HL-60/S4 treated with retinoic acid at 250 ng/mL for 4 days and 3 days (cell line): ENCODE measurements at regions not wholly inside any gene's neighbourhood (a gene's known extent, or its start where the extent isn't known, plus 50 kb on each side); places are given as distances from the start of the nearest gene placed in this dataset.

ENCODE experiments used
- in situ Hi-C: fragments of 300-500 bp; cut with MboI; formaldehyde crosslinking; loops from 2 replicates; pipeline ENCODE4 v1.7.0; 2022; ENCODE audit warnings: low sequenced_read_pairs

DNA sequence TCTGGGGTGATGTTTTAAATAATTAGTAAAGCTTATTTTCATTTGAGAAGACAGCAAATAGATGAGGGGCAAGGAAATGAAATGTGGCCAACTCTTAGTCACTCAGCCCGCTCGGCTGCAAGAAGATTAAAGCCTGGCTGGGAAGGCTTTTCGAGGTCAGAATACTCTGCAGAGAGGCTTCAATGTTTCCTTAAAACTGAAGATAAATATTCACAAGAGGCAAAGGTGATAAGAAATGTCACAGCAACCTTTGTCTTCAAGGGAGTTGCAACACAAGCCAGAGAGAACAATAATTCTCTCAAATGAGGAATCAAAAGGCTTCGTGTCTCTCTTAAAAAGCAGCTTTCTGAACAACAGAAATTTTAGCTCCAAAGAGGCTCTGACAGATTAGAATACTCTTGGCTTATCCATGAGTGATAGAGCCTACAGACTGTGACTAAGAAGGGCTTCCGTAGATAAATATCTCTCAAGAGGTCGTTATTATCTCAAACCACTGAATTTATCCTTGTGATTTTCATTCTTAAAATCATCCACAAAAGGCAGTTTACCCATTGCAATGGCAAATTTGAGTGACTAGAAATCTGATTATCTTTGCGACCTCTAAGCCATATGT, 92.5 kb downstream of the KLF6 start:
- in situ Hi-C loops = no loop called here

DNA sequence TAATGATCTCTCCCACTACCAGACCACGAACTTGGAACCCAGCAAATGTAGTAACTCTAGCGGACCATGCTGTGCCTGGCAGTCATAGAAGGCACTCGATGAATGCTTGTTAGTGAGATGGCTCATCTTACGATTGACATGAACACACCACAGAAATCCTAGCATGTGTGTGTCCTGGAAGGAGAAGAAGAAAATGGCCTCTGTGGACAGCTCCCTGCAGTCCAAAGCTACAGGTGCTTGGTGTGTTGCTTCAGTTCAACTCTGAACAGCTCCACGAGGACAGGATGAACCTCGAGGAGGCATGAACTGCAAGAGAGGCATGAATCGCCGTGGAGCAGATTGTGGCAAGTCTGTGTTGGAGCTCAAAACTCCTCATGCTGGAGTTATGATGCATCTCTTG, 93.5 kb downstream of the KLF6 start:
- in situ Hi-C loops = no loop called here

DNA sequence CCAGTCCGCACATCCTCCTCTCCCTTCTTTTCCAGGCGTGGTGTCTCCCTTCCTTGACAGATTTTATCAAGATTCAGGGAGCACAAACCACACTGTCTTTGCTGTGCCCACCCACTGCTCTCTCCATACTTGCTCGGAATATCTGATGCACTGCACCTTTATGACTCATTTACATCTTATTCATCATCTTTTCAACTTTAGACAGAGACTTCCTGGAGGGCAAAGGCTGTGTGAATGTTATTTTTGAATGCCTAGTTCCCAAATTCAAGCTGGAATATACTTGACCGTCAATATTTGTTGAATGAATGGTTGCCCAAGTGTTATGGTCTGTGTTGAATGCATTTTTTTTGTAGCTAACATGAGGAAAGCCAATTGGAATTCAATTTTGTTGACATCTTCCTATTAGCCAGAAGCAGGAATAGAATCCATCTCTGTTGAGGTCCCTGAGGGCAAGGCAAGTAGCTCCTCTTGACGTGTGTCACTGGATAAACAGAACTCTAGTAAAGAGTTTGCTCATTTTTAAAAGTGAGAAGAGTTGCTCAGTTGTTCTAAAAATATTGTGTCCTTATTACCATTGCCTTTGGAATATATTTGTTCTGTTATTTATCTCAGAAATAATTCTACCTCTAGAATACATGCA, 95.0 kb downstream of the KLF6 start:
- in situ Hi-C loops = no loop called here

DNA sequence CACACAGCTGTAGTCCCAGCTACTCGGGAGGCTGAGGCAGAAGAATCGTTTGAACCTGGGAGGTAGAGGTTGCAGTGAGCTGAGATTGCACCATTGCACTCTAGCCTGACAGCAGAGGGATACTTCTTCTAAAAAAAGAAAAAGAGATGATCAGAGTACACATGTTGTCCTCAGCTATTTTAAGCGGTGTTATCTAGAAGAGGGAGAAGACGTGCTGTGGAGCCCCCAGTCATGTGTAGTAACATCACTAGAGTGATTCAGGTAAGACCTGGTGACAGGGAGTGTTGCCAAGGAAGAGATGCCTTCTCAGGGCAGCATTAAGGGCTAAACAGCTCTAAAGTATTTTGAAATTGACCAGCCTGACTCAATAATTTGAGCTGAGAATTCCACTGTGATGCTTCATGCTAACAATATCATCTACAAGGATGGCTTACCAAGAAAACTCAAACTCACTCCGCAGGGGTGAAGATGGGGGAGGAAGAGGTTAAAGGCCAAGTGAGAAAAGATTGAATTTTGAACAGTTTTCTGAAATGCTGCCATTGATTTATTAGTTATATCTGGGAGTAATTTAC, 97.4 kb downstream of the KLF6 start:
- in situ Hi-C loops = no loop called here

DNA sequence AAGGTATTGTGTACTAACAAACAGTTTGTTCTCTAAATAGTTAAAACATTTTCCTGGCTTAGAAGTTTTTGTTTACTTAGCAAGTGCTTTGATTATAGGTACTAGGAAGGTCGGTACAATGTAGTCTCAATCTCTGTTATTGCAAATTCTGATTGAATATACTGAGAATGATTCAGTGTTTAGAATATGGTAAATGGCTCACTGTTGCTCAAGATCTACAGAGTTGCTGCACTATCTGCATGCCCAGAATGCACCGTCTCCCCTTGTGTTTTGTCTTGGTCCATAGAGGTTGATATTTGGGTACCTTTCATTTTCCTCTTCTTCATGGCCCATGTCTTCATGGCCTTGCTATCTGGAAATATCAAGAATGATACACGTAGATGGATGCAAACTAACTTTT, 99.6 kb downstream of the KLF6 start:
- in situ Hi-C loops = no loop called here

DNA sequence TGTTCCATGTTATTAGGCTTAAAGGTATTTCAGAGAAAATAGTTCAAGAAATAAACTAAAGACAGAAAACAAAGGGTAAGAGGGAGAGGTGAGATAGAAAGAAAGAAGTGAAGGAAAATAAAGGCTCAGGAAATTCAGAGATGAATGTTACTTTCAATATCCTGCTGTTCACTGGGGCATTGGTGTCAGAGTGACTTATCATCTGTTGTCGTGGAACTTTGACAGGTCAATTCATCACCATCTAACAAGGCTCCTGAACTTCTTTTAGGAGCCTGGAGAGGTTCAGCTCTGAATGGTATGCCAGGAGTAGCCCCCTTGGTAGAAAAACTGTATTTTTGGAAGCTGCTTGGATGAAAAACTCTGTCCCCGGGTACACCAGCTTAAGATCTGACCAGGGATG, 100.1 kb downstream of the KLF6 start:
- in situ Hi-C loops = no loop called here

DNA sequence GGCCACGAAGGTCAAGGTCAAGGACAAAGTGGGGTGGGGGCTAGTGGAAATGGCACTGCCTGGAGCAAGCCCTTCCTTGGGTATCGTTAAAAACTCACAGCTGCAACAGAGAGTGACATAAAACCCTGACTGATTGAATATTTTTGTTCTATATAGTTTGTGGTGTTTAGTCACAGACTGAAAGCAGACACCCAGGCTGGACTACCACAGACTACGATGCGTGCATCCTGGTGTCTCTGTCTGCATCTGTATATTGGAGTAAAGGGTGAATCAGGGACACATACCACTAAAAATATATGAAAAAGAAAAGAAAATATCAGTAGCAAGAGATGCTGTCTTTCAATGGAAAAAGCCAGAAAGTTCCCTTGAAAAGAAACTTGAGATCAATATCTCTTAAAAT, 101.4 kb downstream of the KLF6 start:
- in situ Hi-C loops = no loop called here

DNA sequence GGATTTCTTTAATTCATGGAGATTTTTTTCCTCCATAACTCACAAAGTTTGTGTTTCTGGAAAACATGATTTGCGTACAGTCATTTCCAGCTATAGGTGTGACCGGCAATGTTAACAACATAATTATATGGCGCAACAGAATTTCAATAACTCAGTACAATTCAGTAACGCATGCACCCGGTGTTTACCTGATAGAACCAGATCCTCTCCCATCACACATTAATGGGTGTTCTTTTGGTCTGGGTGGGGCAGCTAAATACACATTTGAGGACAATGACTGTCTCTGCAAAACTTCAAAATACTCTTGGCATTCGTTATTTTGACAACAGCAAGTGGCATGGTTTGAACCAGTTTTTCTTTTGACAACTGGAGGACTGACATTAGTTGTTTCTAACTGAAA, 102.3 kb downstream of the KLF6 start:
- in situ Hi-C loops = no loop called here

DNA sequence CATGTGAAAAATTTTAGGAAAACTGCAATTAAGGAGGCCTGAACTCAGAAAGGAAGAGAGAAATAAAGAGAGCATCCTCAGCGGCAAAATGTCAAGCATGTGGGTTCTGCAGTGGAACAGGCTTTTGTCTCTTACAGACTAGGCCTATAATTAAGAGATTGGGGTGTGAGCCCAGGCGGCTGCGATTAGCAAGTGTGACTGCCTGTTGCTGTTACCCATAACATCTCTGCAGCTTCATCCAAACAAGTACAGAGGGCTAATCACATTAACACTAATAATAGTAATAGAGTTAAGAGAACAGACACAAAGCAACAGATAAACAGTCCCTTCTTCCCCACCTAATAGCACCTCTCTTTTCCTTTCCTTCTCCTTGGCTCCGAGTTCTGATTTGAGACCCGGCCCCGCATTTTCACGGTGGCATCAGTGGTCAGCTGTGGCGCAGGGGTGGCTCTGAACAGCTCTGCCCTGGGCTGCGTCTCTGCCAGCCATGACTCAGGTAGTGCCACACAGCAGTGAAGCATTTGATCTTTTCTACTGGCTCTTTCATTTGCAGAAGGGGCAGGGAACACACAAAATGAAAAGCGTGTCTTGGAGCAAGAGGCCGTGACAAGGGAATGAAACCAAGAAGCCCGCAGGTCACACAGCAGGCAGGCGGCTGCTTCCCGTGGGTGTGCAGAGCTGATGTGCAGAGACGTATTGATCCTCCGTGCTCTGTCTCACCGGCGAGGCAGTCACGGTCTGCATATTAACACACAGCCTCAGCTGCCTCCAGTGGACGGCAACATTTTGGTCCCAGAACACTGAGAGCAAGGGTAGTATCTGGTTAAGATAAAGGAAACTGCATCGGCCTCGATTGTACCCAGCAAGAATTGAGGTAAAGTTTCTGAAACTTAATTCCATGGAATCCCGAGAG, 103.1 kb downstream of the KLF6 start:
- in situ Hi-C loops = no loop called here

DNA sequence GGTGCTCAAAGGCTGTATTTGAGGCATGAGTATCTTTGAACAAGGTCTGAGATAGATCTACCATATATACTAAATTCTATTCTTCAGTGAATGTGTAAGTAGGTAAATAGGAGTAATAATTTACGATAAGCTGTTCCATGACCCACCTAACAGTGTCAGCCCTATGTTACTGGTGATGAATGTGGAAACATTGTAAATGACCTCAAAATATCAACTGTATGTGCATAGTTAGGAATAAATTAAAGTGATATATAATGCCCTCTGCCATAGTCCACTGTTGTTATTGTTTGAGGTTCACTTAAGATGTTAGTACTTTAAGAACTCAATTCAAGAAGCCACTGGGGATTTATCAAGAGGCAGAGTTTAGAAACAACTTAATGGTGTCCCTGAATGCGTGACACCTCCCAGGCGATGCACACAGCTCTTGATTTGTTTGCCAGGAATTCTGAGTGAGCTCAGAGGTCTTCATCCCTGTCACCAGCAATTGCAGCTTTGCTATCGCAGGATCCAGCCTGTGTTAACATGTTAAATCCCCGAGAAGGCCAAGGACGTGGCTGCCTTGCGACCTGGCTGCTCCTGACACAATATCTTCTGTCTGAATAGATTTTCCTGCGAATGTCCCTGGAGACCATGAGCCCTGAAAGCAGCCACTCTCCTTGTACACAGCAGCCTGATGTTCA, 104.9 kb downstream of the KLF6 start:
- in situ Hi-C loops = no loop called here

DNA sequence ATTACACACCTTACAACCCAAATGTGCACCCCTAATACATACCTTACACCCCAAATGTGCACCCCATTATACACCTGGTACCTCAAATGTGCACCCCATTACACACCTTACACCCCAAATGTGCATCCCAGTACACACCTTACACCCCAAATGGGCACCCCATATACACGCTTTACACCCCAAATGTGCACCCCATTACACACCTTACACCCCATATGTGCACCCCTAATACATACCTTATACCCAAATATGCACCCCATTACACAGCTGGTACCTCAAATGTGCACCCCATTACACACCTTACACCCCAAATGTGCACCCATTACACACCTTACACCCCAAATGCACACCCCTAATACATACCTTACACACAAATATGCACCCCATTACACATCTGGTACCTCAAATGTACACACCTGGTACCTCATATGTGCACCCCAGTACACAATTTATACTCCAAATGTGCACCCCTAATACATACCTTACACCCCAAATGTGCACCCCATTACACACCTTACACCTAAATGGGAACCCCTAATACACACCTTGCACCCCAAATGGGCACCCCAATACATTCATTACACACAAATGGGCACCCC, 106.3 kb downstream of the KLF6 start:
- in situ Hi-C loops = no loop called here

DNA sequence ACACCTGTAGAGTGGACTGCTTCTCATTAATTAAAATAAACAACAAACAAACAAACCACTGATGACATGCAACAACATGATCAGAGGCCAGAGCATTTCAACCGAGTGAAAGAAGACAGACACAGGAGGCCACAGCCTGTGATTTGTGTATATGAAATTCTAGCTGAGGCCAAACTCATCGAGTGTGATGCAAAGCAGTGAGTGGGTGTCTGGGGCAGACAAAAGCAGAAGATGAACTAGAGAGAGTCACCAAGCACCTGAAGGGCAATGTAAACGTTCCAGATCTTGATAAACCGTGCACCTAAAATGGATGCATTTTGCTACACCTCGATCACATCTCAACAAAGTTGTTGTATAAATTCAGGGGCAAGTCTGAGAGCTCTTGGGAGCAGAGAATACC, 108.4 kb downstream of the KLF6 start:
- in situ Hi-C loops = no loop called here

DNA sequence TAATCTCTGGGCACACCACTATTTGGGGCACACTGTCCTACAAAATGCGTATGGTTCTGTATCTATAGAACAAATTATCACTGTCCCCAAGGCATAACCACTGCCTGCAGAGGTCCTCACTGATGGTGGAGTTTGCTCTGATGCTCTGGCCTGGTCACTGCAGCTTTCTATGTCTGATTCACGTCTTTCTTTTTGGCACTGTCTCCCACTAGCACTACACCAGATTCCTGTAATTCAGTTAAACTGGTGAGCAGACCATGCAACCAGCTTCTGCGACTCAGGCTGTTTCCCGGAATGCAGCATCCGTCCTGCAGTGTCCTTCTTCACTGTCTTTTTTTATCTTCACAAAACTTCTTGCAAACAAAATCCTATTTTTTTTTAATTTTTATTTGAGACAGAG, 112.8 kb downstream of the KLF6 start:
- in situ Hi-C loops = no loop called here

DNA sequence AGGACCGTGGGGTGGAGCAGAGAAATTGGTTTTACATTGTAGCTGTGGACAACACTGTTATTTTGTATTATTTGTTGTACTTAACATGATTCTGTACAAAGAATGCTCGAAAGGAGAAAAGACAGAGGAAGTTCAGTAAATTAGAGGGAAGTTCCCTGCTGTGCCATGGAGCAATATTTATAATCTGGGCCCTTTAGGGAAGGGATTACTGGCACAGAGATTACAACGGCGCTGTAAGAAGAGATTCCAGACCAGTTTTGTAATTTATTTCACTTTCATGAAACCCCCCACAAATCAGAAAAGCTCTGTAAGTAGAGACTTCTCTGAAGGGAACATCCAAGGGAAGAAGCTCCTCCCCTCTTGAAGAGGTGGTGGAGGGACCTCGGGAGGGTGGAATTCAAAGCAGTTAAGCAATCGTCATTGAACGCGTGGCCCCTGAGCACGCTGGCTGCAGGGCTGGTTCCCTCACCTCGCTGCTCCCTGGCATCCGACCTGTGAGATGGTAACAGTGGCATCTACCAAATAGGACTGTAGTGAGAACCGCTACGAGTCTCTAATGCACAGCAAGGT, 113.5 kb downstream of the KLF6 start:
- in situ Hi-C loops = no loop called here

DNA sequence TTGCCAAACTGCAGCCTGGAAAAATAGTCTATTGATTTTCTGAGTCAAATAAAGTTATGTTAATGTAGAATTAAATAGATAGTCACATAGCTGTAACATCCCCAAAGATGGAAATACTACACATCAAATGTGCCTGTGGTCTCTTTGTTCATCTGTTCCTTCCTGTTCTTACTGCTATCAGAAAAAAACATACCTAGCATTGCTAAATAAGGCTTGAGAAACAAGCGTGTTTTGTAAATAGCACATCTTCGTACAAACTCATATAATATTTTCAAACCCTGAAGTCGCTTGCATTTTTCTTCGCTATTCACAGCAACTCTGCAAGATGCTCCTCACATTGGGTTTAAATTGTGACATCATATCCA, 116.1 kb downstream of the KLF6 start:
- in situ Hi-C loops = no loop called here

DNA sequence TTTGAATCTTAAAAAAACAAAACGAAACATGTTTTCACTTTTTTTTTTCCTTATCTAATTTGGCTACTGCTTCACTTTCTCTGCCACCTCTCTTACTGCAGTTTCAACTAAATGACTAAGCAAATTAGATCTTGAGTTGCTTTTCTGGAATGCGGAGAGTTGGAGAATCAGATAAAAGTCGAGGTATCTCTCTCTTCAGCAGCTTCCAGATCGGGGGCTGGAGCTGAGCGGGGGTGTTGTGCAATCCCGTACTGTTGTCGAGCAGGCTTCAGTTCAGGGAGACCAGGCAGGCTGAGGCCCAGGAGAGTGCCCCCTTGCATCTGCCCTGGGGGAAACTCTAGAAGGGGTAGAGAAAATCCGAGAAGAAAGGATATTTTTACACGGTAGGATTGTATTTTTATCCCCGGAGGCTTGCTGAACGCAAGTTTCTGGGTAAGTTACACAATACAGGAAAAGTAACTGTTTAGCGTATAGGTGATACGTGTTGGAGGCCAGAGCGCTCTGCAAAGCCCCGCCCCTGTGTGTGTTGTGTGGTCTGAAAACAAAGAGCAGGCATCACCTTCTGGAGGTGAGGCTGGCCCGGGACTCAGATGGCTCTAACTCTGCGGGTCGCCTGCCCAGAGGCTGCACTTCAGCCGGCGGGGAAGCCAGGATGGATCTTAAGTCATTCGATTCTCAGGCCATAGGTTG, 116.6 kb downstream of the KLF6 start:
- in situ Hi-C loops = no loop called here

DNA sequence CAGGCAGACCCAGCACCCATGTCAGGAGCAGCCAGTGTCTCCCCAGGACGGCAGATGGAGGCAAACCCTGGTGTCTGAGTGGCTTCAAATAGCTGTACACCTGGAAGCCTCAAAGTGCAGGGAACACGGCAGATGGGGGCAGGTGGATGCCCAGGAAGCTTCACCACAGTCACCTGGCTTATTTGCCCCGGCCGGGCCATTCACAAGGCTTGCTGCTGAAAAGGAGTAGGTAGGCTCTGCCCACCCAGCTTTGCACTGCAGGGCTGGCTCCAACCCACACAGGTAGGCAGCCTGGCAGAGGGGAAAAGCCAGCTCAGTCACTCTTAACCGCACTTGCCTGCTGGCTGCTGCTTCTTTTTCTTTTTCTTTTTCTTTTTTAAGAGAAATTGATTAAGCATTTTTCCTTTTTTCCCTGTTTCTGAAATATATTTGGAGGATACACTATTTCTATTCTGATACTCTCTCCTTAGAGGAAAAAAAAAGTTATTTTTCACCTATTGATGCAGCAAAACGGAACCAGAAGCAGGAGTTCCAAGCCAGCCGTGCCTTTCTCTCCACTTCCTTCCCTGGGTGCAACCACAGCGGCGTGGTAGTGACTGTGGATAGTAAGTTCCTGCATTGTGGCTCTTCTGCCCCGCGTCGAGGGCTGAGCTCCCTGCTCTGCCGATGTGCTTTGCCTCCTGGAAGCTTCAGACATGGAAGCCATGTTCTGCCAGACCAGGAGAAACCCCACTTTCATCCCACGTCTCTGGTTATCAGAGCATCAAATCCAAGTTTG, 118.3 kb downstream of the KLF6 start:
- in situ Hi-C loops = no loop called here

DNA sequence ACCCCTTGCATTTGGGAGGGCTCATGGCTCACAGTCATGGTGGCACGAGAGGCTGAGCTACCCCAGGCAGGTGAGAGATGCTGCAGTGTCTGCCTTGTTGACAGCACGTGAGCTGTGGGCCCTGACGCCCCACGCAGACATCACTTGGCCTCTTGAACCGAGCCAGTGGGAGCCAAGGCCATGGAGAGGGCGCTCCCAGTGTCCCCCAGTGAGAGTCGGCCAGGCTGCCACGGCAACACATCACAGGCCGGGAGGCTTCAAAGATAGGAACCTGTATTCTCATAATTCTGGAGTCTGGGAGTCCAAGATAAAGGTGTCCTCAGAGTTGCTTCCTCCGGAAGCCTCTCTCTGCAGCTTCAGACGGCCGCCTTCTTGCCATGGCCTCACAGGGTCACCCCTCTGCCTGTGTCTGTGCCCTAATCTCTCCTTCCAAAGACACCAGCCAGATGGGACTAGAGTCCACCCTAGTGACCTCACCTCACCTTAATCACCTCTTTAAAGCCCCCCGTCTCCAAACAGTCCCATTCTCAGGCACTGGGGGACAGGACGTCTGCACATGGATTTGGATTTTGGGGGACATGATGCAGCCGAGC, 119.6 kb downstream of the KLF6 start:
- in situ Hi-C loops = no loop called here

DNA sequence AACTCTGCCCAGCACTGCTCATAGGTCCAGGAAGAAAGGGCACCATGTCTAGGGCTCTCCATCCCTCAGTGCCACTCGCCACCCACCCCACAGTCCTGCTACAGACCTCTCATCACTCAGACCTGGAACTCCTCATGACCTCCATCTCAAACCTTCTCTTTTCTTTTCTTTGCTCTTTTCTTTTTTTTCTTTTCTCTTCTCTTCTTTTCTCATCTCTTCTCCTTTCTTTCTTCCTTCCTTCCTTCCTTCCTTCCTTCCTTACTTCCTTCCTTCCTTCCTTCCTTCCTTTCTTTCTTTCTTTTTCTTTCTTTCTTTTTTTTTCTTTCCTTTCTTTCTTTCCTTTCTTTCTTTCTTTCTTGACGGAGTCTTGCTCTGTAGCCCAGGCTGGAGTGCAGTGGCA, 122.2 kb downstream of the KLF6 start:
- in situ Hi-C loops = no loop called here
